Lower leg skin (tissue), 3 donors: ENCODE measurements at regions not wholly inside any gene's neighbourhood (a gene's known extent, or its start where the extent isn't known, plus 50 kb on each side); places are given as distances from the start of the nearest gene placed in this dataset.

Experiments
- POLR2A ChIP-seq, 2 donors: fragments of 450-650 bp; IDR thresholded peaks; one replicate each; pipeline ENCODE4 v1.6.1; 2016 to 2017; ENCODE audit warnings: antibody characterized with exemption in 2 of 2, mild to moderate bottlenecking in 1 of 2, moderate library complexity in 1 of 2
- TF ChIP-seq, protein P1 (sequence below), 3 donors: fragments of 450-650 bp; IDR thresholded peaks; one replicate each; pipeline ENCODE4 v1.5.1; 2016; ENCODE audit warnings: antibody characterized with exemption in 3 of 3, mild to moderate bottlenecking in 3 of 3, moderate library complexity in 2 of 3

DNA sequence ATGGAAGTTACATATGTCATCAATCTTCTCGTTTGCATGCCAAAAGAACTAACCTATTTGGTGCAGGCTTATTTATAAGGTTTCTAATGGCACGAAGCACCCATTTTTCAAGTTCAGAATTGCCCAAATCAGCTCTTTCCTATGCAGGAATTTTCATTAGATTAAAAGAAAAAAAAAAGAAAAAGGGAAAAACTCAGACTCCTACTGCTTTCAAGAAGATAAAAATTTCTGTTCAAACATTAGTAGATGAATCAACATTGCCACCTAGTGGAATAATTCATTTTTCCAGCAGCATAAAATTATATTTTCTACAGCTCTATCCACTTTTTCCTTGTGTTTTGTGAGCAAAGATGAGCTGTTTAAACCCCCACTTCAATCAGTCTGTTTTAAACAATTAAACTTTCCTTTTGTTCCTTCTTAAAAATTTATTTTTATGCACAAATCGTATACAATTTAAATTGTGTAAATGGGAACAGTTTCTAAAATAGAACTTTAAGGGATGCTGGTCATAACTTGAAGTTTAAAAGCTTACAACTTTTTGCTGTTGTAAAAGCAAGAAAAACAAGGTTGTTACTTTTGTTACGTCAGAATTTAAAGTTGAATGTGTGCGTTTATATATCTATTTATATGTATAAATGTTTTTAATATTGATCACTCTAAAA is 309.9 kb downstream of the ARAP2 start:
- TF ChIP-seq, protein P1, sequence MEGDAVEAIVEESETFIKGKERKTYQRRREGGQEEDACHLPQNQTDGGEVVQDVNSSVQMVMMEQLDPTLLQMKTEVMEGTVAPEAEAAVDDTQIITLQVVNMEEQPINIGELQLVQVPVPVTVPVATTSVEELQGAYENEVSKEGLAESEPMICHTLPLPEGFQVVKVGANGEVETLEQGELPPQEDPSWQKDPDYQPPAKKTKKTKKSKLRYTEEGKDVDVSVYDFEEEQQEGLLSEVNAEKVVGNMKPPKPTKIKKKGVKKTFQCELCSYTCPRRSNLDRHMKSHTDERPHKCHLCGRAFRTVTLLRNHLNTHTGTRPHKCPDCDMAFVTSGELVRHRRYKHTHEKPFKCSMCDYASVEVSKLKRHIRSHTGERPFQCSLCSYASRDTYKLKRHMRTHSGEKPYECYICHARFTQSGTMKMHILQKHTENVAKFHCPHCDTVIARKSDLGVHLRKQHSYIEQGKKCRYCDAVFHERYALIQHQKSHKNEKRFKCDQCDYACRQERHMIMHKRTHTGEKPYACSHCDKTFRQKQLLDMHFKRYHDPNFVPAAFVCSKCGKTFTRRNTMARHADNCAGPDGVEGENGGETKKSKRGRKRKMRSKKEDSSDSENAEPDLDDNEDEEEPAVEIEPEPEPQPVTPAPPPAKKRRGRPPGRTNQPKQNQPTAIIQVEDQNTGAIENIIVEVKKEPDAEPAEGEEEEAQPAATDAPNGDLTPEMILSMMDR (IDR thresholded peaks at IDR 0.05), result no peak
- TF ChIP-seq POLR2A (IDR thresholded peaks at IDR 0.05), result no peak
